ENCODE measurements at regions not wholly inside any gene's neighbourhood (a gene's known extent, or its start where the extent isn't known, plus 50 kb on each side); places are given as distances from the start of the nearest gene placed in this dataset.

GRCh38 chr12:64997858-64998257, 123.2 kb downstream of the WIF1 start (continued):
- no peak for TF ChIP-seq DR1 (CRISPR knock-in tag; IDR thresholded peaks at IDR 0.05)
- no peak for TF ChIP-seq ZNF850 (CRISPR knock-in tag; conservative IDR thresholded peaks at IDR 0.05)
- TF ChIP-seq ZFP37 (CRISPR knock-in tag; IDR thresholded peaks at IDR 0.05; ENCODE audit: borderline replicate concordance), result no peak
- no peak for TF ChIP-seq ZNF724P (CRISPR knock-in tag; IDR thresholded peaks at IDR 0.05; ENCODE audit: borderline replicate concordance)
- TF ChIP-seq, protein P1, sequence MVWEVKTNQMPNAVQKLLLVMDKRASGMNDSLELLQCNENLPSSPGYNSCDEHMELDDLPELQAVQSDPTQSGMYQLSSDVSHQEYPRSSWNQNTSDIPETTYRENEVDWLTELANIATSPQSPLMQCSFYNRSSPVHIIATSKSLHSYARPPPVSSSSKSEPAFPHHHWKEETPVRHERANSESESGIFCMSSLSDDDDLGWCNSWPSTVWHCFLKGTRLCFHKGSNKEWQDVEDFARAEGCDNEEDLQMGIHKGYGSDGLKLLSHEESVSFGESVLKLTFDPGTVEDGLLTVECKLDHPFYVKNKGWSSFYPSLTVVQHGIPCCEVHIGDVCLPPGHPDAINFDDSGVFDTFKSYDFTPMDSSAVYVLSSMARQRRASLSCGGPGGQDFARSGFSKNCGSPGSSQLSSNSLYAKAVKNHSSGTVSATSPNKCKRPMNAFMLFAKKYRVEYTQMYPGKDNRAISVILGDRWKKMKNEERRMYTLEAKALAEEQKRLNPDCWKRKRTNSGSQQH (CRISPR knock-in tag; IDR thresholded peaks at IDR 0.05; ENCODE audit: low read depth), result no peak
- peak; percentile 15; the same call in 1 of the 2 replicates for TF ChIP-seq YEATS4 (CRISPR knock-in tag; IDR thresholded peaks at IDR 0.05; ENCODE audit: borderline replicate concordance)
- no peak for TF ChIP-seq ZNF33A (CRISPR knock-in tag; IDR thresholded peaks at IDR 0.05; ENCODE audit: borderline replicate concordance)
- TF ChIP-seq, protein P2, sequence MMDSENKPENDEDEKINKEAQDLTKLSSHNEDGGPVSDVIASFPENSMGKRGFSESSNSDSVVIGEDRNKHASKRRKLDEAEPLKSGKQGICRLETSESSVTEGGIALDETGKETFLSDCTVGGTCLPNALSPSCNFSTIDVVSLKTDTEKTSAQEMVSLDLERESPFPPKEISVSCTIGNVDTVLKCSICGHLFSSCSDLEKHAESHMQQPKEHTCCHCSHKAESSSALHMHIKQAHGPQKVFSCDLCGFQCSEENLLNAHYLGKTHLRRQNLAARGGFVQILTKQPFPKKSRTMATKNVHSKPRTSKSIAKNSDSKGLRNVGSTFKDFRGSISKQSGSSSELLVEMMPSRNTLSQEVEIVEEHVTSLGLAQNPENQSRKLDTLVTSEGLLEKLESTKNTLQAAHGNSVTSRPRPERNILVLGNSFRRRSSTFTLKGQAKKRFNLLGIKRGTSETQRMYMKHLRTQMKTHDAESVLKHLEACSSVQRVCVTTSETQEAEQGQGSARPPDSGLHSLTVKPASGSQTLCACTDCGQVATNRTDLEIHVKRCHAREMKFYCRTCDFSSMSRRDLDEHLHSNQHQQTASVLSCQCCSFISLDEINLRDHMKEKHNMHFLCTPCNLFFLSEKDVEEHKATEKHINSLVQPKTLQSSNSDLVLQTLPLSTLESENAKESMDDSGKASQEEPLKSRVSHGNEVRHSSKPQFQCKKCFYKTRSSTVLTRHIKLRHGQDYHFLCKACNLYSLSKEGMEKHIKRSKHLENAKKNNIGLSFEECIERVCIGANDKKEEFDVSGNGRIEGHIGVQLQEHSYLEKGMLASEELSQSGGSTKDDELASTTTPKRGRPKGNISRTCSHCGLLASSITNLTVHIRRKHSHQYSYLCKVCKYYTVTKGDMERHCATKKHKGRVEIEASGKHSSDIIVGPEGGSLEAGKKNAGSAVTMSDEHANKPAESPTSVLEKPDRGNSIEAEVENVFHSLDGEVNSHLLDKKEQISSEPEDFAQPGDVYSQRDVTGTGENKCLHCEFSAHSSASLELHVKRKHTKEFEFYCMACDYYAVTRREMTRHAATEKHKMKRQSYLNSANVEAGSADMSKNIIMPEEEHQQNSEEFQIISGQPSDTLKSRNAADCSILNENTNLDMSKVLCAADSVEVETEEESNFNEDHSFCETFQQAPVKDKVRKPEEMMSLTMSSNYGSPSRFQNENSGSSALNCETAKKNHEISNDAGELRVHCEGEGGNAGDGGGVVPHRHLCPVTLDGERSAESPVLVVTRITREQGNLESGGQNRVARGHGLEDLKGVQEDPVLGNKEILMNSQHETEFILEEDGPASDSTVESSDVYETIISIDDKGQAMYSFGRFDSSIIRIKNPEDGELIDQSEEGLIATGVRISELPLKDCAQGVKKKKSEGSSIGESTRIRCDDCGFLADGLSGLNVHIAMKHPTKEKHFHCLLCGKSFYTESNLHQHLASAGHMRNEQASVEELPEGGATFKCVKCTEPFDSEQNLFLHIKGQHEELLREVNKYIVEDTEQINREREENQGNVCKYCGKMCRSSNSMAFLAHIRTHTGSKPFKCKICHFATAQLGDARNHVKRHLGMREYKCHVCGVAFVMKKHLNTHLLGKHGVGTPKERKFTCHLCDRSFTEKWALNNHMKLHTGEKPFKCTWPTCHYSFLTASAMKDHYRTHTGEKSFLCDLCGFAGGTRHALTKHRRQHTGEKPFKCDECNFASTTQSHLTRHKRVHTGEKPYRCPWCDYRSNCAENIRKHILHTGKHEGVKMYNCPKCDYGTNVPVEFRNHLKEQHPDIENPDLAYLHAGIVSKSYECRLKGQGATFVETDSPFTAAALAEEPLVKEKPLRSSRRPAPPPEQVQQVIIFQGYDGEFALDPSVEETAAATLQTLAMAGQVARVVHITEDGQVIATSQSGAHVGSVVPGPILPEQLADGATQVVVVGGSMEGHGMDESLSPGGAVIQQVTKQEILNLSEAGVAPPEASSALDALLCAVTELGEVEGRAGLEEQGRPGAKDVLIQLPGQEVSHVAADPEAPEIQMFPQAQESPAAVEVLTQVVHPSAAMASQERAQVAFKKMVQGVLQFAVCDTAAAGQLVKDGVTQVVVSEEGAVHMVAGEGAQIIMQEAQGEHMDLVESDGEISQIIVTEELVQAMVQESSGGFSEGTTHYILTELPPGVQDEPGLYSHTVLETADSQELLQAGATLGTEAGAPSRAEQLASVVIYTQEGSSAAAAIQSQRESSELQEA (CRISPR knock-in tag; IDR thresholded peaks at IDR 0.05; ENCODE audit: not compliant biosample characterization), result no peak
- TF ChIP-seq GTF2F1 (IDR thresholded peaks at IDR 0.05; ENCODE audit: low read length), result no peak
- TF ChIP-seq MED8 (CRISPR knock-in tag; IDR thresholded peaks at IDR 0.05; ENCODE audit: insufficient replicate concordance), result no peak
- TF ChIP-seq PRDM15 (CRISPR knock-in tag; IDR thresholded peaks at IDR 0.05), result no peak
- TF ChIP-seq PRDM4 (CRISPR knock-in tag; IDR thresholded peaks at IDR 0.05; ENCODE audit: borderline replicate concordance), result no peak
- peak; percentile 32; the same call in 1 of the 2 replicates for TF ChIP-seq NCOA2 (CRISPR knock-in tag; IDR thresholded peaks at IDR 0.05)
- TF ChIP-seq NR2F6 (IDR thresholded peaks at IDR 0.05), result no peak
- TF ChIP-seq NR2F6 (CRISPR knock-in tag; IDR thresholded peaks at IDR 0.05), result no peak
